NCI-H82 treated with DMSO at 0.1 percent for 48 hours (cell line): ENCODE measurements at regions not wholly inside any gene's neighbourhood (a gene's known extent, or its start where the extent isn't known, plus 50 kb on each side); places are given as distances from the start of the nearest gene placed in this dataset.
"Not testable (repeated sequence)": the region's sequence is repeated elsewhere in the genome, so short reads cannot be mapped to it uniquely, and the experiment has no call there.

Experiments used
- DNase-seq: peaks from one replicate; lab custom pipeline; 2025; ENCODE audit not compliant: unreplicated experiment; lab: John Stamatoyannopoulos, UW

GRCh38 chr5:52148679-52149078, 639.0 kb upstream of the ITGA1 start:
- DNase-seq, result no peak

- DNase-seq, result no peak
Observed at GRCh38 chr5:52150501-52150900, 637.2 kb upstream of the ITGA1 start.

GRCh38 chr5:52156809-52157208, 630.9 kb upstream of the ITGA1 start:
- DNase-seq, result not testable (repeated sequence)

- not testable (repeated sequence) for DNase-seq
Observed at GRCh38 chr5:52165806-52166205, 621.9 kb upstream of the ITGA1 start.

GRCh38 chr5:52173133-52173532, 614.6 kb upstream of the ITGA1 start:
- DNase-seq, result no peak

GRCh38 chr5:52177193-52177592, 610.5 kb upstream of the ITGA1 start:
- peak; percentile 15 for DNase-seq

GRCh38 chr5:52181403-52181802, 606.3 kb upstream of the ITGA1 start:
- no peak for DNase-seq

- DNase-seq, result no peak
Observed at GRCh38 chr5:52190737-52191136, 597.0 kb upstream of the ITGA1 start.

GRCh38 chr5:52199833-52200232, 587.9 kb upstream of the ITGA1 start:
- no peak for DNase-seq

GRCh38 chr5:52202256-52202655, 585.5 kb upstream of the ITGA1 start:
- no peak for DNase-seq

- no peak for DNase-seq
Observed at GRCh38 chr5:52204310-52204709, 583.4 kb upstream of the ITGA1 start.
